ENCODE measurements at regions not wholly inside any gene's neighbourhood (a gene's known extent, or its start where the extent isn't known, plus 50 kb on each side); places are given as distances from the start of the nearest gene placed in this dataset.

DNA sequence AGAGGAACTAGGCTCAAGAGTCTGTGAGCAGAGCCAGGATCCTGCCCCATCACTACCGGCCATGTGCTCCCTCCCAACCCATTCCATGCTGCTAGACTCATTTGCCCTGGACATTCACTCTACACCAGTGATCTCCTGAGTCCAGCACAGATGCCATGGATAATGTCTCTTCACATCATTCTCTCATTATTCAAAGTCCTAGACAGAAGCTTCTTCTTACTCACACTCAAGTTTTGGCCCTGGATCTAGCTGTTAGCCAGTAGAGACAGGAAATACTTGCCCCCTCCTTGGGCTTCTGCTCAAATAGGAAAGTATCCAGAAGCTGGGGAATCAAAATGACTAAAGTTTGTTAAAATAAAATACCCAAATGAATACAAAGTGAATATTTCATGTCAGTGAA, 266.8 kb upstream of the LDB2 start:
- no peak overlapping the region for H3K27ac Mint-ChIP-seq
- H3K27me3 Mint-ChIP-seq (ENCODE audit: insufficient read depth, low read depth, poor library complexity) = peaks cover 3% of the 10 kb centered on the region
- peaks cover 12% of the 10 kb centered on the region for H3K9me3 Mint-ChIP-seq

More for the DNA sequence above, 266.8 kb upstream of the LDB2 start:
- no peak overlapping the region for H2AFZ ChIP-seq
- no peaks in the 10 kb centered on the region for H3F3A ChIP-seq (replicated peaks; ENCODE audit: low read depth)
- H3K9me2 ChIP-seq (ENCODE audit: insufficient read depth) = peaks cover 5% of the 10 kb centered on the region; the same call in 1 of the 2 replicates
- H4K20me1 ChIP-seq (replicated peaks; ENCODE audit: insufficient read depth) = no peaks in the 10 kb centered on the region
- H3K4me2 ChIP-seq = no peak overlapping the region
- ATAC-seq (no peak), DNase-seq (ENCODE audit: low spot score) (no peak)
- peaks cover 18% of the 10 kb centered on the region for H3K4me1 Mint-ChIP-seq
- H3K36me3 Mint-ChIP-seq (ENCODE audit: low read depth) = peaks cover 11% of the 10 kb centered on the region; the same call in 2 of the 3 replicates
- H3K27ac ChIP-seq (ENCODE audit: low read depth) = no peak overlapping the region
- no peak overlapping the region for H3K4me3 Mint-ChIP-seq
- H3K4me1 ChIP-seq (ENCODE audit: insufficient read depth) = peaks cover 17% of the 10 kb centered on the region
- H3K79me2 ChIP-seq (replicated peaks; ENCODE audit: insufficient read depth) = no peaks in the 10 kb centered on the region
- H3K27me3 ChIP-seq (ENCODE audit: insufficient read depth) = peaks cover 35% of the 10 kb centered on the region
- no peak for TF ChIP-seq STAT1 (IDR thresholded peaks at IDR 0.05; ENCODE audit: unreplicated experiment)
- no peak for TF ChIP-seq EZH2 (IDR thresholded peaks at IDR 0.05; ENCODE audit: low read depth, unreplicated experiment)
- no peak for TF ChIP-seq NANOG (IDR thresholded peaks at IDR 0.05; ENCODE audit: borderline replicate concordance)
- no peak for TF ChIP-seq ZNF331 (CRISPR knock-in tag; IDR thresholded peaks at IDR 0.05; ENCODE audit: low read depth)
- no peak for TF ChIP-seq ZNF462 (CRISPR knock-in tag; IDR thresholded peaks at IDR 0.05)
- no peak for TF ChIP-seq ZNF114 (CRISPR knock-in tag; IDR thresholded peaks at IDR 0.05)
- no peak for TF ChIP-seq CTCF (conservative IDR thresholded peaks at IDR 0.05; ENCODE audit: low read depth in 2 of 2)
- no peak for TF ChIP-seq JUNB (IDR thresholded peaks at IDR 0.05; ENCODE audit: unreplicated experiment)
- no peak for TF ChIP-seq ETS1 (IDR thresholded peaks at IDR 0.05)
- no peak for TF ChIP-seq EZH2phosphoT487 (IDR thresholded peaks at IDR 0.05; ENCODE audit: unreplicated experiment)
- no peak for TF ChIP-seq REST (IDR thresholded peaks at IDR 0.05; ENCODE audit: unreplicated experiment)
- no peak for TF ChIP-seq POLR2AphosphoS5 (IDR thresholded peaks at IDR 0.05; ENCODE audit: low read depth)
- TF ChIP-seq CREB1 (CRISPR knock-in tag; IDR thresholded peaks at IDR 0.05; ENCODE audit: low read depth) = no peak
- H3K4me3 ChIP-seq = no peak overlapping the region
- H3K36me3 ChIP-seq (ENCODE audit: insufficient read depth) = no peaks in the 10 kb centered on the region

Measured in GM23338 (cell line).